T-helper 17 cell (primary cell): ENCODE measurements at regions not wholly inside any gene's neighbourhood (a gene's known extent, or its start where the extent isn't known, plus 50 kb on each side); places are given as distances from the start of the nearest gene placed in this dataset.

Experiments used
- ATAC-seq: fragments of 150-1000 bp; cut with Tn5 transposase; 2 replicates; pipeline ENCODE4 v1.10.0; 2021; ENCODE audit warnings: mild to moderate bottlenecking, moderate library complexity
- DNase-seq, 3 donors: peaks; one replicate each; pipeline versions ENCODE4 v3.0.0 to v3.0.0-alpha.2; 2020 to 2021
- H3K9me3 ChIP-seq: one replicate; pipeline ENCODE4 v1.7.0; 2013; ENCODE audit warnings: low read length, mild to moderate bottlenecking; ENCODE audit not compliant: control insufficient read depth, poor library complexity, severe bottlenecking
- H3K27ac Mint-ChIP-seq: one replicate; pipeline ENCODE4 v1.8.0; 2022; ENCODE audit warnings: mild to moderate bottlenecking, moderate library complexity, mixed read lengths
- H3K27me3 Mint-ChIP-seq: one replicate; pipeline ENCODE4 v1.8.0; 2022; ENCODE audit warnings: mixed read lengths
- H3K36me3 Mint-ChIP-seq: one replicate; pipeline ENCODE4 v1.8.0; 2022; ENCODE audit warnings: low read depth, mixed read lengths
- H3K4me1 Mint-ChIP-seq: one replicate; pipeline ENCODE4 v1.8.0; 2022; ENCODE audit warnings: mild to moderate bottlenecking, mixed read lengths
- H3K4me3 Mint-ChIP-seq: one replicate; pipeline ENCODE4 v1.8.0; 2022; ENCODE audit warnings: mild to moderate bottlenecking, moderate library complexity, mixed read lengths

DNA sequence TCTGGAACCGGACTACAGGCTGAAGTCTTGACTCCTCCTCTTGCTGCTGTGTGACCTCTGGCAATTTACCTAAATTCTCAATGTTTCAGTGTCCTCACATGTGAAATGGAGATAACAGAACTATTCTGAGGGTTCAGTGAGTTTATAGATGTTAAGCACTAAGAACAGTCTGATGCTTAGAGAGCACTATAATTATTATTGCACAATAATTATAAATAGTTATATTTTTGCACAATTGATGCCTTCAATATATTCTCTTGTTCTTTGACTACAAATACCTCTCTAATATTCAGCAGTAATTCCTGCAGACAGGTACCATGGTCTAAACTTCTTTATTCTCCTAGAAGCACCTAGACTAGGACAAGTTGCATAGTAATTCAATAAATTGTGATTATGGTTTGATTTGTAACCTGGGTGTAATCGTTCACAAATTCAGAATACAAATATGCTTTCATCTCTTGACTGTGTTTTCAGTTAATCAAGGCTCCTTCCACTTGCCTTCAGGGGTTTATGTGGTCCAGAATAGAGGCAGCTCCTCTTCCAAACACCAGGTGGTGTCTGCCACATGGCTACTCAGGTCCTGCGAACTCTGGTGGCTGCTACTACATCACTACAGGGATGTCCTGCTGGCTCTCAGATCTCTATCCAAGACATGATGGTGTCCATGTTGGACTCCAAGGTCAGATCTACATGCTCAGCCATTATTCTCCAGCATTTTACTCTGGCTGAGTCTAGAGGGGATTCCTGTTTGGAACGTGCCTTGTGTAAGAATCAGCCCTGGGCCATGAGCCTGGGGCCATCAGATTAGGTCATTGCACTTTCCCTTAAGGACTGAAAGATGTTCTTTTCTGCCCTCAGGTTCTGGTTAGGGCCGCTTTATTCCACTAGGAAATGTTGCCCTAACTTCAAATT, 103.4 kb downstream of the QRFPR start:
- H3K27ac Mint-ChIP-seq = peak overlapping the region; percentile 47
- no peak for ATAC-seq
- H3K36me3 Mint-ChIP-seq = no peaks in the 10 kb centered on the region
- no peaks in the 10 kb centered on the region for H3K9me3 ChIP-seq
- peaks cover 18% of the 10 kb centered on the region for H3K27me3 Mint-ChIP-seq
- peaks cover 8% of the 10 kb centered on the region for H3K4me1 Mint-ChIP-seq
- no peak overlapping the region for H3K4me3 Mint-ChIP-seq
- no peak for DNase-seq

DNA sequence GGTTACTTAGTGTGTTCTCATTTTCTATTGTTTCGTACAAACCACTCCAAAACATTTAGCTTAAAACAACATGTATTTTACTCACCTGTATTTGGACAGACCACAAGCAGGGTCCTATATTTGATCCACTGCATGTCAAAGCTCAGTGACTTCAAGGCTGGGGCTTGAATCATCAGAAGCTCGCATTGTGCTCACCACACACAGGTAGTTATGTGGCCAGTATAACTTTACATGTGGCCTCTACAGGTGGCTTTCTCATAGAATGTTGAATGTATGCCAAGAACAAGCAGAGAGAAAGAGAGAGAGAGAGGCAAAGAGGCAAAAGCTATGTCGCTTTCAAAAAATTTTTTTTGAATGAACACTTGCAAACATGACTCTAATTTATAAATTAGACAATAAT, 107.6 kb downstream of the QRFPR start:
- H3K27me3 Mint-ChIP-seq = peaks cover 9% of the 10 kb centered on the region
- ATAC-seq = no peak
- no peak for DNase-seq
- no peak overlapping the region for H3K4me3 Mint-ChIP-seq
- peaks cover 8% of the 10 kb centered on the region for H3K4me1 Mint-ChIP-seq
- H3K27ac Mint-ChIP-seq = no peak overlapping the region
- no peaks in the 10 kb centered on the region for H3K9me3 ChIP-seq
- H3K36me3 Mint-ChIP-seq = no peaks in the 10 kb centered on the region

GRCh38 chr4:121272526-121272925, 108.3 kb downstream of the QRFPR start:
- H3K9me3 ChIP-seq = no peaks in the 10 kb centered on the region
- DNase-seq = no peak
- Mint-ChIP-seq H3K36me3 (no peaks in the 10 kb centered on the region), H3K27me3 (peaks cover 9% of the 10 kb centered on the region), H3K27ac (no peak overlapping the region), H3K4me3 (no peak overlapping the region), H3K4me1 (peaks cover 8% of the 10 kb centered on the region)
- no peak for ATAC-seq

DNA sequence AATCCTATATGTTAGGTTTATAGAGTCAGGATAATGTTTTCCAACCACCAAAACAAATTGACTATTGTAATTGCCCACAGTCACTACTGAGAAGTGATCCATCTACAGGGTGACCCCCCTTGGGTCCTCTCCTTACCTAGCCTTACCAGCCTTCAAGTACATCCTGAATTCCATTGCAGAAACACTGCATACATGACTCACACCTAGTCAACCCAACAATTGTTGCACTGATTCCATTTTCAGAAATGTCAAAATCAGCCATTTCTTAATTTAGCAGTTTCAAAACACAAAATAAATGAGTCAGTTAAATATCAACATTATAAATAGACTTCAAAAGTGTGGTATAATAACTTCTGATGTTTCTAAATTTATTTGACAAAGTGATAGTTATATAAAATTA, 106.3 kb upstream of the TNIP3 start:
- H3K4me3 Mint-ChIP-seq = no peak overlapping the region
- H3K4me1 Mint-ChIP-seq = peaks cover 8% of the 10 kb centered on the region
- no peak for ATAC-seq
- DNase-seq = no peak
- no peak overlapping the region for H3K27ac Mint-ChIP-seq
- H3K27me3 Mint-ChIP-seq = no peaks in the 10 kb centered on the region
- H3K36me3 Mint-ChIP-seq = no peaks in the 10 kb centered on the region
- H3K9me3 ChIP-seq = no peaks in the 10 kb centered on the region

DNA sequence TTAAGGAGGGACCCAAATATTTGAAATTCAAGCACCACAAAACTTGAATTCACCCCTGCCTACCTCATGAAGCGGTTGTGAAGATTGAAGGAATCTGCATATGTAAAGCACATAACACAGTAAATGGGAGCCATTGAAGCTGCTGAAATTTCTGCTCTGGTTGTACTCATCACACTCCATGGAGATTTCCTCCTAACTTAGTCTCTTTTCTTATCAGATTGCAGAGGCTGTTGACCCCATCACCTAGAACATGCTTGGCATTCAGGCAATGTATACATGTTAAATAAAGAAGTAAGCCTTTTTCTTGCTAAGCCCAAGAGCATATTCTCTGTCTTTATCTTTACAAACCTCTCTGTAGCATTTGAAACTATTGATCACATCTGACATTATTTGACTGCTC, 104.9 kb upstream of the TNIP3 start:
- no peak for ATAC-seq
- no peak overlapping the region for H3K27ac Mint-ChIP-seq
- no peak for DNase-seq
- H3K27me3 Mint-ChIP-seq = no peaks in the 10 kb centered on the region
- H3K36me3 Mint-ChIP-seq = no peaks in the 10 kb centered on the region
- no peaks in the 10 kb centered on the region for H3K9me3 ChIP-seq
- H3K4me3 Mint-ChIP-seq = no peak overlapping the region
- peaks cover 8% of the 10 kb centered on the region for H3K4me1 Mint-ChIP-seq

DNA sequence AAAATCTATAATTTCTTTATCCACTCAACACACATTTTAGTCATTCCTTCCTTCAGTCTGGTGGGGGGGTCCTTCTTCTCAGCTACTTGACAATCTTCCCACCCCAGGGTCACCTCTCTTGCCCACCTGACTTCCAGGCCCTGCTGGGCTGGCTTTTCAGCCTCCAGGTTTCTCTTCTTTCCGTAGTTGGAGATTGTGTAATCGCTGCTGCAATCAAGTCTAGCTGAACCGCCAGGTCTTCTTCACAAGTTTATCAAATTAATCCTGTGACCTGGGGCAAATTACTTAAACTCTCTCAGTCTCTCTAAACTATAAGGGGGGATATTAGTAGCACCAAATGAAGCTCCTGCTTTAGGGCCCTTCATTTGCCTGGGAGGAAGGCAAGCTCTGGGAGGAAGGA, 102.9 kb upstream of the TNIP3 start:
- DNase-seq (no peak), ATAC-seq (no peak)
- Mint-ChIP-seq H3K4me3 (no peak overlapping the region), H3K27ac (no peak overlapping the region), H3K27me3 (no peaks in the 10 kb centered on the region), H3K4me1 (peaks cover 2% of the 10 kb centered on the region), H3K36me3 (no peaks in the 10 kb centered on the region)
- H3K9me3 ChIP-seq = no peaks in the 10 kb centered on the region

DNA sequence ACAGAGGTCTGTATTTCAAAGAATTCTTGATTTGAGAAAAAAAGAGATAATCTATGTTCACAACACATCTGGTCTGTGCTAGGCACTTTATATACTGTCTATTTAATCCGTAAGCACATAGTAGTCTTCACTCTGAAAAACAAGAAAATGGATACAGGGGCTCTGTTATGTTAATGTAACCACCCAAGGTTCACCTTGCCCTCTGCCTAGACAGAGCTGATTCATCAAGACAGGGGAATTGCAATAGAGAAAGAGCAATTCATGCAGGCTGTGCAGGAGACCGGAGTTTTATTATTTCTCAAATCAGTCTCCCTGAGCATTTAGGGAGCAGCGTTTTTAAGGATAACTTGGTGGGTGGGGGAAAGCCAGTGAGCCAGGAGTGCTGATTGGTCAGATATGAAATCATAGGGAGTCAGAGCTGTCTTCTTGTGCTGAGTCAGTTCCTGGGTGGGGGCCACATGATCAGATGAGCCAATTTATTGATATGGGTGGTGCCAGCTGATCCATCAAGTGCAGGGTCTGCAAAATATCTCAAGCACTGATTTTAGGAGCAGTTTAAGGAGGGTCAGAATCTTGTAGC, 92.9 kb upstream of the TNIP3 start:
- ATAC-seq (no peak), DNase-seq (no peak)
- H3K4me1 Mint-ChIP-seq = peaks cover 38% of the 10 kb centered on the region
- no peaks in the 10 kb centered on the region for H3K27me3 Mint-ChIP-seq
- H3K36me3 Mint-ChIP-seq = no peaks in the 10 kb centered on the region
- peak overlapping the region; percentile 1 for H3K27ac Mint-ChIP-seq
- no peak overlapping the region for H3K4me3 Mint-ChIP-seq
- no peaks in the 10 kb centered on the region for H3K9me3 ChIP-seq

GRCh38 chr4:121255986-121256750, 92.0 kb upstream of the TNIP3 start:
- peaks cover 41% of the 10 kb centered on the region for H3K4me1 Mint-ChIP-seq
- H3K9me3 ChIP-seq = no peaks in the 10 kb centered on the region

GRCh38 chr4:121253961-121254360, 89.8 kb upstream of the TNIP3 start:
- H3K9me3 ChIP-seq = no peaks in the 10 kb centered on the region
- no peaks in the 10 kb centered on the region for H3K27me3 Mint-ChIP-seq
- no peak for DNase-seq
- peak; percentile 82 for ATAC-seq
- no peaks in the 10 kb centered on the region for H3K36me3 Mint-ChIP-seq
- peaks cover 43% of the 10 kb centered on the region for H3K4me1 Mint-ChIP-seq
- H3K4me3 Mint-ChIP-seq = peak overlapping the region; percentile 21
- peak overlapping the region; percentile 92 for H3K27ac Mint-ChIP-seq

More at GRCh38 chr4:121255986-121256750, 92.0 kb upstream of the TNIP3 start:
- ATAC-seq = peak; percentile 64
- H3K27me3 Mint-ChIP-seq = no peaks in the 10 kb centered on the region
- peak overlapping the region; percentile 1 for H3K4me3 Mint-ChIP-seq
- no peak for DNase-seq
- H3K27ac Mint-ChIP-seq = peak overlapping the region; percentile 1
- H3K36me3 Mint-ChIP-seq = no peaks in the 10 kb centered on the region

GRCh38 chr4:121252224-121252806, 88.2 kb upstream of the TNIP3 start:
- H3K9me3 ChIP-seq = no peaks in the 10 kb centered on the region
- Mint-ChIP-seq H3K36me3 (peaks cover 4% of the 10 kb centered on the region), H3K27me3 (no peaks in the 10 kb centered on the region), H3K4me1 (peaks cover 43% of the 10 kb centered on the region), H3K27ac (peak overlapping the region; percentile 21), H3K4me3 (no peak overlapping the region)
- ATAC-seq (no peak), DNase-seq (peak; percentile 23 to 32 (median 25))

- no peak overlapping the region for H3K4me3 Mint-ChIP-seq
- H3K36me3 Mint-ChIP-seq = peaks cover 7% of the 10 kb centered on the region
- peaks cover 24% of the 10 kb centered on the region for H3K4me1 Mint-ChIP-seq
- no peak overlapping the region for H3K27ac Mint-ChIP-seq
- H3K27me3 Mint-ChIP-seq = no peaks in the 10 kb centered on the region
- DNase-seq (no peak), ATAC-seq (no peak)
- H3K9me3 ChIP-seq = no peaks in the 10 kb centered on the region
Measured at GRCh38 chr4:121248747-121249146, 84.6 kb upstream of the TNIP3 start.

DNA sequence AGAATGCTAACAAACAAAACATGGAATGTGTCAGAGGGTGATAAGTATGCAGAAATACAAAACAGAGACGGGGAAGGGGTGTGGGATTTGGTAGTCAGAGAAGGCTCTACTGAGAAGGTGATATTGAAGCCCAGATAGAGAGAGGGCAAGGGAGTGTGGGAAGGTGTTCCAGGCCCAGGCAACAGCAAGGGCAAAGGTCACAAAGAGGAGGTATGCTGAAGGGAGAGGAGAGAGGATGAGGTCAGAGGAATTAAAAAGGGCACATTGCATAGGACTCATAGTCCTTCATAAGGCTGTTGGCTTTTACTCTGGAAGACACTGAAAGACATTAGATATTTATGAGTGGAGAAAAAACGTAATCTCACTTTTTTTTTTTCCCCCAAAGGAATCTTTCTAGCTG, 82.6 kb upstream of the TNIP3 start:
- Mint-ChIP-seq H3K4me3 (no peak overlapping the region), H3K4me1 (peaks cover 11% of the 10 kb centered on the region), H3K36me3 (peaks cover 7% of the 10 kb centered on the region), H3K27ac (peak overlapping the region; percentile 24), H3K27me3 (no peaks in the 10 kb centered on the region)
- ATAC-seq (no peak), DNase-seq (no peak)
- H3K9me3 ChIP-seq = no peaks in the 10 kb centered on the region

- DNase-seq (no peak), ATAC-seq (peak; percentile 54)
- Mint-ChIP-seq H3K27me3 (no peaks in the 10 kb centered on the region), H3K4me3 (peak overlapping the region; percentile 85), H3K27ac (peak overlapping the region; percentile 49), H3K36me3 (peaks cover 7% of the 10 kb centered on the region), H3K4me1 (peaks cover 6% of the 10 kb centered on the region)
- H3K9me3 ChIP-seq = no peaks in the 10 kb centered on the region
Measured at GRCh38 chr4:121243485-121243884, 79.4 kb upstream of the TNIP3 start.
